Activated T-helper 17 cell treated with anti-CD3 and anti-CD28 coated beads, Interleukin-2, amount 50 U/mL, for 72 hours (primary cell): ENCODE measurements at regions not wholly inside any gene's neighbourhood (a gene's known extent, or its start where the extent isn't known, plus 50 kb on each side); places are given as distances from the start of the nearest gene placed in this dataset.
"Not testable (repeated sequence)": the region's sequence is repeated elsewhere in the genome, so short reads cannot be mapped to it uniquely, and the experiment has no call there.

ENCODE experiments used
- ATAC-seq: fragments of 150-1000 bp; cut with Tn5 transposase; replicated peaks from 2 replicates; pipeline ENCODE4 v1.10.0; 2021; ENCODE audit warnings: mild to moderate bottlenecking, moderate library complexity
- H3K27ac Mint-ChIP-seq: one replicate; pipeline ENCODE4 v1.8.0; 2022; ENCODE audit warnings: mixed read lengths
- H3K27me3 Mint-ChIP-seq: one replicate; pipeline ENCODE4 v1.8.0; 2022; ENCODE audit warnings: mixed read lengths
- H3K36me3 Mint-ChIP-seq: one replicate; pipeline ENCODE4 v1.8.0; 2022; ENCODE audit warnings: low read depth, mild to moderate bottlenecking, mixed read lengths
- H3K4me1 Mint-ChIP-seq: one replicate; pipeline ENCODE4 v1.8.0; 2022; ENCODE audit warnings: mixed read lengths
- H3K4me3 Mint-ChIP-seq: one replicate; pipeline ENCODE4 v1.8.0; 2022; ENCODE audit warnings: mild to moderate bottlenecking, mixed read lengths
- H3K9me3 Mint-ChIP-seq: one replicate; pipeline ENCODE4 v1.8.0; 2022; ENCODE audit warnings: mixed read lengths

DNA sequence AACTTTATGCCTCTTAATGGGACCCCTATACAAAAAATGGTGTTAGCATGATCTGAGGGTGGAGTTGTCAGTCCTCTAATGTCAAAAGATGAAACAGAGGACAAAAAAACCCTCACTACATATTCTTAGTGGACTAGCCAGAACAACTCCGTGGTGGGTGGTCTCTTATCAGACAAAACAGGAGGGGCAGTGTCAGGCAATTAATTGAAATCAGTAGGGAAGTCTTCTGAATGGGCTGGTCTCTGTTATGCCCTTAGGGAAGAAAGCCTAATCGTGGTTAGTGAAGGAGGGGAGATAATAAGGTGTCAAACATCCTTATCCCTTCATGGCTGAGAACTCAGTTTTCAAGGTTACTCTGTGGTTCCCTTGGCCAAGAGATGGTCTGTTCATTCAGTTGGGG, 909.4 kb downstream of the GRID1 start:
- ATAC-seq, result no peak
- no peaks in the 10 kb centered on the region for H3K9me3 Mint-ChIP-seq
- no peaks in the 10 kb centered on the region for H3K36me3 Mint-ChIP-seq
- peaks cover 14% of the 10 kb centered on the region for H3K27me3 Mint-ChIP-seq
- H3K4me3 Mint-ChIP-seq, result no peak overlapping the region
- no peaks in the 10 kb centered on the region for H3K4me1 Mint-ChIP-seq
- H3K27ac Mint-ChIP-seq, result no peak overlapping the region

DNA sequence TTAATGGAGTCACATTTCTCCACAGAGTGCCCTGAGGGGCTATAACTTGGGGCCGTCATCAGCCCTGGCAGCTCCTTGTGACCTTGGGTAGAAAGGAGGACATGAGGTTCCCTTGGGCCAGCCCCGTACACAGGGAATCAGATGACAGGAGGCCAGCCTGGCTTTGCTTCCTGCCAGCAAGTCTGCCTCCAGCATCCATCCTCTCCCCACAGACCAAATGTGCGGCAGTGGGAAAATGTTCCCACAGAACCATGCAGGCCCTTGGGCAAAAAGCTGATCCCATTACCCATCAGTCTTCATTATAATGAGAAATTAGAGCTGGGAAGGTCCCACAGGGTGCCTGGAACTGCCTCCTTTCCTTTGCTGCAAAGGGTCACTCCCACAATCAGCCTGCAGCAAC, 908.3 kb downstream of the GRID1 start:
- no peaks in the 10 kb centered on the region for H3K4me1 Mint-ChIP-seq
- no peak for ATAC-seq

DNA sequence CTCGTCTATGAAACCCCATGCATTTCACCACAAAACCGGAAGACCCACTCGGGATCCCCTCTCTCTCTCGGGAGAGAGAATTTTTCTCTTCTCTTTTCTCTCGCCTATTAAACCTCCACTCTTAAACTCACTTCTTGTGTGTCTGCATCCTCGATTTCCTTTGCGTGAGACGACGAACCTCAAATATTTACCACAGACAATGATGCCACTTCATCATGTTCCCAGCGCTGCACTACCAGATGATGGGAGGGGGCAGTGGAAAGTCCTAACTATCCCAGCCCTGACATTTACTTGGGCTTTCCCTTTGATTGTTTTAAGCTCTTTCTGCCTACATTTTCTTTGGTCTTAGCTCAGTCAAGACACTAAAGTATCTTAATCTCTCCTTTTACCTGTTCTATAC, 906.7 kb downstream of the GRID1 start:
- H3K9me3 Mint-ChIP-seq, result no peaks in the 10 kb centered on the region
- ATAC-seq, result no peak
- H3K4me1 Mint-ChIP-seq, result no peaks in the 10 kb centered on the region
- H3K36me3 Mint-ChIP-seq, result no peaks in the 10 kb centered on the region
- H3K4me3 Mint-ChIP-seq, result no peak overlapping the region
- H3K27ac Mint-ChIP-seq, result no peak overlapping the region
- peaks cover 16% of the 10 kb centered on the region for H3K27me3 Mint-ChIP-seq

More for the DNA sequence above, 908.3 kb downstream of the GRID1 start:
- peaks cover 13% of the 10 kb centered on the region for H3K27me3 Mint-ChIP-seq
- no peak overlapping the region for H3K4me3 Mint-ChIP-seq
- H3K36me3 Mint-ChIP-seq, result no peaks in the 10 kb centered on the region
- no peaks in the 10 kb centered on the region for H3K9me3 Mint-ChIP-seq
- no peak overlapping the region for H3K27ac Mint-ChIP-seq

DNA sequence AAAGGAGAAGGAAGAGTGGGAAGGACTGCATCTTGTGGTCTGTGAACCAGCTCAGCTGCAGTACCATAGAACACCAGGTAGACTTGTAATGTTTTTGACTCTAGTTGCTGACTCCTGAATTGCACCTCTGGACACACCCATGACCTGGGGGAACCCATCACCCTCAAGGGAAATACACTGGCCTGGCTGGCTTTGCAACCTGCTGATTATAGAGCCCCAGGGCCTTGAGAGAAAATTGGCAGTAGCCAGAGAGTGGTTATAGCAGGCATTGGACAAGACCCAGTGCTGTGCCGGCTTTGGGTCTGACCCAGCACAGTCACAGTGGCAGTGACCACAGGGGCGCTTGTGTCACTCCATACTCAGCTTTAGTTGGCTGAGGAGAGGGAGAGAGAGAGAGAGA, 902.3 kb downstream of the GRID1 start:
- H3K4me3 Mint-ChIP-seq, result no peak overlapping the region
- no peak overlapping the region for H3K27ac Mint-ChIP-seq
- peaks cover 28% of the 10 kb centered on the region for H3K27me3 Mint-ChIP-seq
- no peaks in the 10 kb centered on the region for H3K4me1 Mint-ChIP-seq
- no peak for ATAC-seq
- no peaks in the 10 kb centered on the region for H3K36me3 Mint-ChIP-seq
- no peaks in the 10 kb centered on the region for H3K9me3 Mint-ChIP-seq

DNA sequence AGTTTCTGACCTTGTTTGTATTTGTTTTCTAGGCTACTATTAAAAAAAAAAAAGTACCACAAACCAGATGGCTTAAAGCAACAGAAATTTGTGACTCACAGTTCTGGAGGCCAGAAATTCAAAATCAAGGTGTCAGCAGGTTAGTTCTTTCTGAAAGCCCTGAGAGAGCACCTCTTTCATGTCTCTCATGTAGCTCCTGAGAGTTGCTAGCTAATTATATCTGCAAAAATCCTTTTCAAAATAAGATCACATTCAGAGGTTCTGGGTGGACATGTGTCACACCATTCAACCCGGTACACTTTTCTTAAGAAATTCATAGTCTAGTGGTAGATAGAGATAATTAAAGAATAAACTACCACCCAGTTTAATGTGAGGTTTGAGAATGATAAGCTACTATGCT, 888.6 kb downstream of the GRID1 start:
- Mint-ChIP-seq H3K27ac (no peak overlapping the region), H3K9me3 (no peaks in the 10 kb centered on the region), H3K36me3 (no peaks in the 10 kb centered on the region), H3K4me1 (no peaks in the 10 kb centered on the region), H3K27me3 (no peaks in the 10 kb centered on the region), H3K4me3 (no peak overlapping the region)
- no peak for ATAC-seq

DNA sequence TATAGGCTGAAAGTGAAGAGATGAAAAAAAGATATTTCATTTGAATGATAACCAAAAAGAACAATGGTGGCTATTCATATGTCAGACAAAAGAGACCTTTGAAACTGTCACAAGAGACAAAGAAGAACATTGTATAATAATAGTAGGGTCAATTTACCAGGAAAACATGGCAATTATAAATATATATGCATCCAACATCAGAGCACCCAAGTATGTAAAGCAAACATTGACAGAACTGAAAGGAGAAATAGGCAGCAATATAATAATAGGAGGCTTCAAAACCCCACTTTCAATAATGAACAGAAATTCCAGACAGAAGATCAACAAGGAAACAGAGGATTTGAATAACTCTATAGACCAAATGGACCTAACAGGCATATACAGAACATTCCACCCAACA, 876.2 kb downstream of the GRID1 start:
- Mint-ChIP-seq H3K4me3 (no peak overlapping the region), H3K4me1 (no peaks in the 10 kb centered on the region), H3K27ac (no peak overlapping the region), H3K9me3 (no peaks in the 10 kb centered on the region), H3K36me3 (no peaks in the 10 kb centered on the region), H3K27me3 (no peaks in the 10 kb centered on the region)
- ATAC-seq, result no peak

DNA sequence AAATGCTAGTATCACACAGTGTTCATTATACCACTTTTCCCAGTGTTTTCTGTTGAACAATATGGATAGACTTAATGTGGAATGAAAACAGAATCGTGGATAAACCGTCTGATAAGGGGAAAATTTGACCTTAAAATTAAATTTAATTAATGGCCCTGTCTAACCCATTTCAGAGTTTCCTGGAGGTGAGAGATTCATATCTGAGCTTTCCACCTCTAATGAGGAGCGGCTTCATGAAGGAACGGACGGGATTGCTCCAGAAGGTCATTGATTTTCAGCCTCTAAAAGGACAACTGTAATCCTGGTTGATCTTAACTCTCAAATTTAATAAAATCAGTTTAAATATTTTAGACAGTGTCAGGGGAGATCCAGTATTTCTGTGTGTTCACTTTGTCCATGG, 874.9 kb downstream of the GRID1 start:
- no peaks in the 10 kb centered on the region for H3K4me1 Mint-ChIP-seq
- no peaks in the 10 kb centered on the region for H3K36me3 Mint-ChIP-seq
- no peak overlapping the region for H3K4me3 Mint-ChIP-seq
- no peaks in the 10 kb centered on the region for H3K27me3 Mint-ChIP-seq
- no peak overlapping the region for H3K27ac Mint-ChIP-seq
- H3K9me3 Mint-ChIP-seq, result no peaks in the 10 kb centered on the region
- no peak for ATAC-seq

DNA sequence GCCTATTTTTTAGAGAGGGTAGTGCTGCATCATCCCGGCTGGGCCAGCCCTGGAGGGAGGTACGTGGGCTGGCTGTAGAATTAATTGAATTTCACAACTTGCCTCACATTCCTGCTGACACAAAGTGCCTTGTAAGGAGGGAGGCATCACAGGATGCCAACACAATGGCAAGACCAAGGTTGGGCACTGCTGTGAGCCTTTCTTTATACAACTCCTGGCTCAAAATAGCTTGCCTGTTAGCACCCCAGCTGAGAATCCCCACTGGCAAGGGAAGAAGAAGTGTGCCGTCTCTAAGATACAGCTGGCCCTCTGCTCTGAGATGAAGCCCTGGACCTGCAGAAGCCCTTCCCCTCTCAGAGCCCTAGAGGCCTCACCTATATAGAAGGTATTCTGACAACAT, 873.9 kb downstream of the GRID1 start:
- H3K9me3 Mint-ChIP-seq, result no peaks in the 10 kb centered on the region
- H3K27ac Mint-ChIP-seq, result no peak overlapping the region
- peak; percentile 11 for ATAC-seq
- no peaks in the 10 kb centered on the region for H3K27me3 Mint-ChIP-seq
- H3K4me1 Mint-ChIP-seq, result no peaks in the 10 kb centered on the region
- H3K36me3 Mint-ChIP-seq, result no peaks in the 10 kb centered on the region
- no peak overlapping the region for H3K4me3 Mint-ChIP-seq

DNA sequence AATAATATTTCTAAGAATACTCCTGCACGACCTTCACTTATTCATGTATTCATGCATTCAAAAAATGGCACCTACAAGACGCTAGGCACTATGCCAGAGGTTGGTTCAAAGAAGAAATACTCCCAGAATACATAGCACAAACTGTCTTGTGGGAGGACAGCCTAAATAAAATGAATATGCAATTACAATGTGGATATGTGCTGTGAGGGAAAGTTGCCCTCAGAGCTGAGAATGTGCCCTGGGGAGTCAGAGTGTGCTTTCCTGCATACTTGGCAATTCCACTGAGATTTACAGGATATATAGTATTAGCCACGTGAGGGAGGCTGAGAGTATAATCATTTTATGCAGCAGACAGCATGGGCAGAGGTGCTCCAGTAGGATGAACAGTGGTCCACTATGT, 872.9 kb downstream of the GRID1 start:
- Mint-ChIP-seq H3K4me3 (no peak overlapping the region), H3K4me1 (no peaks in the 10 kb centered on the region), H3K9me3 (no peaks in the 10 kb centered on the region), H3K27me3 (no peaks in the 10 kb centered on the region), H3K36me3 (no peaks in the 10 kb centered on the region), H3K27ac (no peak overlapping the region)
- ATAC-seq, result no peak

DNA sequence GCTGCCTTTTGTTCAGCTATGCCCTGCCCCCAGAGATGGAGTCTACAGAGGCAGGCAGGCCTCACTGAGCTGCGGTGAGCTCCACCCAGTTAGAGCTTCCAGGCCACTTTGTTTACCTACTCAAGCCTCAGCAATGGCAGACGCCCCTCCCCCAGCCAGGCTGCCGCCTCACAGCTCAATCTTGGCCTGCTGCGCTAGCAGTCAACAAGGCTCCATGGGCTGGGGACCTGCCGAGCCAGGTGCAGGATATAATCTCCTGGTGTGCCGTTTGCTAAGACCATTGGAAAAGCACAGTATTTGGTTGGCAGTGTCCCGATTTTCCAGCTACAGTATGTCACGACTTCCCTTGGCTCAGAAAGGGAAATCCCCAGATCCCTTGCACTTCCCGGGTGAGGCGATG, 862.0 kb downstream of the GRID1 start:
- H3K27ac Mint-ChIP-seq, H3K36me3 Mint-ChIP-seq, H3K9me3 Mint-ChIP-seq, H3K4me1 Mint-ChIP-seq, ATAC-seq, H3K4me3 Mint-ChIP-seq: not testable (repeated sequence)
- peaks cover 18% of the 10 kb centered on the region for H3K27me3 Mint-ChIP-seq

DNA sequence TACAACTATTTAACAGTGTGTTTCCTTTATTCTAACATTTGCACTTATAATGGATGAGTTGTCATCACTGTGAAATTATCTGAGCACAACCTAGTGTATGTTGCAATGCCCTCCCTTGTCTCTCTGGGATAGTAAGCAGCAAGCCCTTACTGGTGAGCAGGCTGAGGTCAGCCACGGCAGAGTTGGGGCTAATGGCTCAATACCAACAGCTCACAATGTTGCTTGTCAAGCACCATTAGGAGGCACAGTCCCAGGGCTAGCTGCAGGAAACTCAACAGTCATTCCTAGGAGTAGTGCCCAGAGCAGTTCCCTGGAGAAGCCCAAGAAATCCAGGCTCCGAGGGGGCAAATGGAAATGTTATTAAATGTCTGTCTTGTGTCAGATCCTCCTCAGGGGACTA, 858.4 kb downstream of the GRID1 start:
- Mint-ChIP-seq H3K27ac (no peak overlapping the region), H3K27me3 (peaks cover 21% of the 10 kb centered on the region), H3K4me3 (no peak overlapping the region), H3K9me3 (no peaks in the 10 kb centered on the region), H3K4me1 (no peaks in the 10 kb centered on the region), H3K36me3 (no peaks in the 10 kb centered on the region)
- no peak for ATAC-seq

DNA sequence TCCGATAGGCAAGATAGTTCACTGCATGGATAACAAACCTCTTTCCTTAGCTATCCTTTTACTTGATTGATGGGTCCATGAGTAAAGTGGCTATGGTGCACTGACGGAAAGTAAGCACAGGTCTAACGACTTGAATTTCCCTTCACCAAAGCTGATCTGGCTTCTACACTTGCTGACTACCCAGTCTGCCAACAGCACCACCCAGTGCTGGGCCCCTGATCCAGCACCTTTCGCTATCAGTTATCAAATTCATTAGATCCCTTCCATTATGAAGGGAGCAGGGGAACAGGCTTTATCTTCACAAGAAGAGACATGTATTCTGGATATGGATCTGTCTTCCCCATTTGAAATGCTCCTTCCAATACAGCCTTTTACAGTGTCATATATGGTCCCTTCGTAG, 855.9 kb downstream of the GRID1 start:
- H3K36me3 Mint-ChIP-seq, result no peaks in the 10 kb centered on the region
- no peak overlapping the region for H3K27ac Mint-ChIP-seq
- H3K4me1 Mint-ChIP-seq, result no peaks in the 10 kb centered on the region
- H3K4me3 Mint-ChIP-seq, result no peak overlapping the region
- H3K9me3 Mint-ChIP-seq, result no peaks in the 10 kb centered on the region
- ATAC-seq, result no peak
- H3K27me3 Mint-ChIP-seq, result peaks cover 21% of the 10 kb centered on the region

DNA sequence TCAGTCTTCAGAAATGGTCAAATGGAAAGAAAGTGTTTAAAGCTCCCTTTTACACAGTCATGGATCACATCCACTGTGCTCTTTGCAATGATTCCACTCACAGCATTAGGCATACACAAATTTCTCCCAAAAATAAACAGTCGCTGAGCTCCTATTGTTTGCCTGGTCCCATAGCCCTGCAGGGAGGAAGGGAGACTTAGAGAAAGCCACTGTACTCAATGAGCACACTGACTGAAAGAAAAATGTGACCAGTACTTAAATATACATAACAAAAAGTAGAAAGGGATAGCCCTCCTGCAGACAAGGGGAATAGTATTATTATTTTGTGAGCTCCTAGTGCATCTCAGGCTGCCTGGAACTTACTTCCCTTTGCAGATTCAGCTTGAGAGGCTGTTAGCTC, 853.2 kb downstream of the GRID1 start:
- no peak overlapping the region for H3K27ac Mint-ChIP-seq
- peaks cover 14% of the 10 kb centered on the region for H3K27me3 Mint-ChIP-seq
- no peaks in the 10 kb centered on the region for H3K4me1 Mint-ChIP-seq
- no peaks in the 10 kb centered on the region for H3K36me3 Mint-ChIP-seq
- no peak overlapping the region for H3K4me3 Mint-ChIP-seq
- H3K9me3 Mint-ChIP-seq, result no peaks in the 10 kb centered on the region
- ATAC-seq, result no peak

DNA sequence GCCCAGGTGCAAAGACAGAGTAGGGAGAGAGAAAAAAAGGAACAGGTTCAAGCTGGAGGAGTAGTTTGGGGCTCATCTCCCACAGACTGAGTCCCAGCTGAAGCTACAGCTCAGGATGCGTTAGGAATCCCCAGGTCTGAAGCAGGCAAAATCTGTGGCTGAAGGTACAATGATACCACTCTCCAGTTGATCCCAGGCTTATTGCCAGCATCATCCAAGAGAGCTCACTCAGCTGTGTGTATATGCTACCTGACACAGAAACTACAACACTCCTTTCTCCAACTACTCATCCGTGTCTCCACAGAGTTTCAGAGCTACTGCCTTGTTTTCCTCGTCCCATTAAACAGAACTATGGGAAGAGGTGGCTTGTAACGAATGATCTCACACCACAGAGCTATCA, 851.3 kb downstream of the GRID1 start:
- no peak for ATAC-seq
- no peaks in the 10 kb centered on the region for H3K4me1 Mint-ChIP-seq
- H3K36me3 Mint-ChIP-seq, result no peaks in the 10 kb centered on the region

DNA sequence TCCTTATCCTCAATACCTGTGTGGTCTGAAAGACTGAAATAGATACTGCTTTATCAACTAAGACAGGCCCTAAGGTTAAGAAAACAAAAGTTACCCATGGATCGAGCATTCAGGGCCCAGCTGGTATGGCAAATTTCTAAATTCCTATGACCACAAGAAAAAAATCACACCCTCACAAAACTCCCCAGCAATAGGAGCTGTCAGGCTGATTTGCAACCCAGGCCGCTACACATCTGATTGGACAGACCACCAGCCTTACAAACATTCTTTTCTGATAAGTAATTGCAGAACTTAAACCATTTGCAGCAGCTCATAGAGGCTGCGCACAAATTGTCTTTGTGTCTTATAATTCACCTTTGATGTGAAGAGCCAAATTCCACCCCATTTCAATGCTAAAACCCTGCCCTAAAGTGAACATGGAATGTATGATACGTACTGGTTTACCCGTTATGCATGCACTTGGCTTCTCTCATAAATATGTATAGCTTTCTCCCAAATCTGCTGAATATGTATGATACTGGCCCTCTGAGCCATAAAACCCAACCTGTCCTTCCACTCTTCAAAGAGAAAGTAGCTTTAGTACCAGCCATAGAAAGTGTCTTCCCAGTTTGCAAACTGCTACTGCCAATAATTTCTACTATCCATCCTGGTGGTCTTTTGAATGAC, 842.5 kb downstream of the GRID1 start:
- H3K27me3 Mint-ChIP-seq, result peaks cover 33% of the 10 kb centered on the region
- H3K4me1 Mint-ChIP-seq, result no peaks in the 10 kb centered on the region
- peaks cover 14% of the 10 kb centered on the region for H3K9me3 Mint-ChIP-seq
- H3K27ac Mint-ChIP-seq, result no peak overlapping the region
- H3K36me3 Mint-ChIP-seq, result no peaks in the 10 kb centered on the region
- no peak overlapping the region for H3K4me3 Mint-ChIP-seq
- no peak for ATAC-seq

More for the DNA sequence above, 851.3 kb downstream of the GRID1 start:
- Mint-ChIP-seq H3K27ac (no peak overlapping the region), H3K4me3 (no peak overlapping the region), H3K27me3 (peaks cover 11% of the 10 kb centered on the region), H3K9me3 (no peaks in the 10 kb centered on the region)
